Activated CD4-positive, alpha-beta T cell treated with anti-CD3 and anti-CD28 coated beads for 36 hours (primary cell): ENCODE measurements at regions not wholly inside any gene's neighbourhood (a gene's known extent, or its start where the extent isn't known, plus 50 kb on each side); places are given as distances from the start of the nearest gene placed in this dataset.

Source experiments
- ATAC-seq: fragments of 200-7000 bp; cut with Tn5 transposase; one replicate; pipeline ENCODE4 v1.10.0; 2021; ENCODE audit warnings: mild to moderate bottlenecking, moderate library complexity
- CTCF ChIA-PET: fragments of 350-600 bp; sonication (Branson Sonifier 250); formaldehyde crosslinking; loops from one replicate; lab custom pipeline; 2021; ENCODE audit warnings: antibody characterized with exemption; lab: Charles Lee
- POLR2A ChIA-PET: fragments of 350-600 bp; sonication (Branson Sonifier 250); formaldehyde crosslinking; loops from one replicate; lab custom pipeline; 2021; ENCODE audit warnings: antibody characterized with exemption, inconsistent platforms; lab: Charles Lee
- DNase-seq: peaks from one replicate; pipeline ENCODE4 v3.0.0-alpha.2; 2020
- H3K27ac Mint-ChIP-seq: one replicate; pipeline ENCODE4 v1.8.0; 2021; ENCODE audit warnings: mixed read lengths
- H3K27me3 Mint-ChIP-seq: one replicate; pipeline ENCODE4 v1.8.0; 2021; ENCODE audit warnings: mixed read lengths
- H3K36me3 Mint-ChIP-seq: one replicate; pipeline ENCODE4 v1.8.0; 2021; ENCODE audit warnings: low read depth, mixed read lengths
- H3K4me1 Mint-ChIP-seq: one replicate; pipeline ENCODE4 v1.8.0; 2021; ENCODE audit warnings: mixed read lengths
- H3K4me3 Mint-ChIP-seq: one replicate; pipeline ENCODE4 v1.8.0; 2021; ENCODE audit warnings: mild to moderate bottlenecking, moderate library complexity, mixed read lengths
- H3K9me3 Mint-ChIP-seq: one replicate; pipeline ENCODE4 v1.8.0; 2021; ENCODE audit warnings: low read depth, mixed read lengths
- intact Hi-C, 2 experiments: fragments of 100-400 bp; cut with DNase I in 1 of 2; cut with micrococcal nuclease in 1 of 2; formaldehyde crosslinking; loops; one replicate each; pipeline versions ENCODE4 v1.14.2 to v1.15.1; 2022 to 2024; cut with DNase I, micrococcal nuclease

- H3K27ac Mint-ChIP-seq, result no peak overlapping the region
- no peaks in the 10 kb centered on the region for H3K4me1 Mint-ChIP-seq
- no peaks in the 10 kb centered on the region for H3K9me3 Mint-ChIP-seq
- ChIA-PET POLR2A (no interaction called here), CTCF (no interaction called here)
- intact Hi-C loops, result no loop called here
- no peak overlapping the region for H3K4me3 Mint-ChIP-seq
- no peak for ATAC-seq
- H3K27me3 Mint-ChIP-seq, result no peaks in the 10 kb centered on the region
- no peaks in the 10 kb centered on the region for H3K36me3 Mint-ChIP-seq
- DNase-seq, result no peak
Measured at GRCh38 chrX:69020316-69020715, 144.9 kb downstream of the PJA1 start.

- ATAC-seq (no peak), DNase-seq (no peak)
- Mint-ChIP-seq H3K9me3 (no peaks in the 10 kb centered on the region), H3K27me3 (no peaks in the 10 kb centered on the region), H3K27ac (no peak overlapping the region), H3K4me3 (no peak overlapping the region), H3K36me3 (no peaks in the 10 kb centered on the region), H3K4me1 (no peaks in the 10 kb centered on the region)
- ChIA-PET POLR2A (no interaction called here), CTCF (no interaction called here)
- intact Hi-C loops, result no loop called here
Measured at GRCh38 chrX:69019073-69019890, 146.0 kb downstream of the PJA1 start.

GRCh38 chrX:69018416-69019072, 146.7 kb downstream of the PJA1 start:
- no peak for ATAC-seq
- ChIA-PET CTCF (no interaction called here), POLR2A (no interaction called here)
- H3K4me3 Mint-ChIP-seq, result no peak overlapping the region
- H3K27ac Mint-ChIP-seq, result no peak overlapping the region
- DNase-seq, result no peak
- intact Hi-C loops, result no loop called here
- H3K27me3 Mint-ChIP-seq, result no peaks in the 10 kb centered on the region
- H3K36me3 Mint-ChIP-seq, result no peaks in the 10 kb centered on the region
- no peaks in the 10 kb centered on the region for H3K4me1 Mint-ChIP-seq
- H3K9me3 Mint-ChIP-seq, result no peaks in the 10 kb centered on the region

GRCh38 chrX:69016293-69016941, 148.8 kb downstream of the PJA1 start:
- no peak overlapping the region for H3K4me3 Mint-ChIP-seq
- no peak for ATAC-seq
- H3K4me1 Mint-ChIP-seq, result no peaks in the 10 kb centered on the region
- ChIA-PET CTCF (no interaction called here), POLR2A (no interaction called here)
- H3K36me3 Mint-ChIP-seq, result no peaks in the 10 kb centered on the region
- no peak overlapping the region for H3K27ac Mint-ChIP-seq
- H3K9me3 Mint-ChIP-seq, result no peaks in the 10 kb centered on the region
- intact Hi-C loops, result no loop called here
- H3K27me3 Mint-ChIP-seq, result no peaks in the 10 kb centered on the region
- no peak for DNase-seq

GRCh38 chrX:69015564-69016292, 149.5 kb downstream of the PJA1 start:
- Mint-ChIP-seq H3K9me3 (peaks cover 3% of the 10 kb centered on the region), H3K36me3 (no peaks in the 10 kb centered on the region), H3K4me1 (no peaks in the 10 kb centered on the region), H3K27ac (no peak overlapping the region), H3K4me3 (no peak overlapping the region), H3K27me3 (no peaks in the 10 kb centered on the region)
- intact Hi-C loops, result no loop called here
- ChIA-PET CTCF (no interaction called here), POLR2A (no interaction called here)
- no peak for DNase-seq
- no peak for ATAC-seq

GRCh38 chrX:69015156-69015555, 150.1 kb downstream of the PJA1 start:
- POLR2A ChIA-PET, result no interaction called here
- Mint-ChIP-seq H3K27ac (no peak overlapping the region), H3K4me1 (no peaks in the 10 kb centered on the region), H3K36me3 (no peaks in the 10 kb centered on the region), H3K4me3 (no peak overlapping the region), H3K9me3 (peaks cover 3% of the 10 kb centered on the region), H3K27me3 (no peaks in the 10 kb centered on the region)
- ATAC-seq (no peak), DNase-seq (no peak)
- intact Hi-C loops, result no loop called here
- CTCF ChIA-PET, result no interaction called here

GRCh38 chrX:69014200-69014599, 151.1 kb downstream of the PJA1 start:
- no peak overlapping the region for H3K27ac Mint-ChIP-seq
- no peak for DNase-seq
- no peak for ATAC-seq
- H3K27me3 Mint-ChIP-seq, result no peaks in the 10 kb centered on the region
- CTCF ChIA-PET, result no interaction called here
- H3K4me1 Mint-ChIP-seq, result no peaks in the 10 kb centered on the region
- H3K9me3 Mint-ChIP-seq, result peaks cover 3% of the 10 kb centered on the region
- intact Hi-C loops, result no loop called here
- POLR2A ChIA-PET, result no interaction called here
- no peak overlapping the region for H3K4me3 Mint-ChIP-seq
- H3K36me3 Mint-ChIP-seq, result no peaks in the 10 kb centered on the region

- no peak for DNase-seq
- intact Hi-C loops, result no loop called here
- Mint-ChIP-seq H3K4me1 (no peaks in the 10 kb centered on the region), H3K27ac (no peak overlapping the region), H3K4me3 (no peak overlapping the region), H3K36me3 (no peaks in the 10 kb centered on the region), H3K27me3 (peaks cover 4% of the 10 kb centered on the region), H3K9me3 (peaks cover 5% of the 10 kb centered on the region)
- POLR2A ChIA-PET, result interaction anchor here (0.7 kb wide), 1 partner anchor 18 kb away, joined by 3 read pairs; no protein-coding TSS in a partner anchor
- ATAC-seq, result no peak
- CTCF ChIA-PET, result no interaction called here
Measured at GRCh38 chrX:69010339-69010738, 154.9 kb downstream of the PJA1 start.

- ChIA-PET CTCF (no interaction called here), POLR2A (no interaction called here)
- Mint-ChIP-seq H3K27ac (no peak overlapping the region), H3K27me3 (peaks cover 2% of the 10 kb centered on the region), H3K36me3 (no peaks in the 10 kb centered on the region), H3K9me3 (no peaks in the 10 kb centered on the region), H3K4me3 (no peak overlapping the region), H3K4me1 (no peaks in the 10 kb centered on the region)
- DNase-seq (no peak), ATAC-seq (no peak)
- intact Hi-C loops, result no loop called here
Measured at GRCh38 chrX:69000877-69001276, 164.4 kb downstream of the PJA1 start.

GRCh38 chrX:68999931-69000330, 165.3 kb downstream of the PJA1 start:
- DNase-seq (no peak), ATAC-seq (no peak)
- Mint-ChIP-seq H3K27me3 (peaks cover 2% of the 10 kb centered on the region), H3K4me1 (no peaks in the 10 kb centered on the region), H3K27ac (no peak overlapping the region), H3K9me3 (no peaks in the 10 kb centered on the region), H3K36me3 (no peaks in the 10 kb centered on the region), H3K4me3 (no peak overlapping the region)
- CTCF ChIA-PET, result no interaction called here
- POLR2A ChIA-PET, result no interaction called here
- intact Hi-C loops, result no loop called here

GRCh38 chrX:68999356-68999755, 165.9 kb downstream of the PJA1 start:
- DNase-seq (no peak), ATAC-seq (no peak)
- Mint-ChIP-seq H3K27ac (no peak overlapping the region), H3K27me3 (peaks cover 2% of the 10 kb centered on the region), H3K9me3 (no peaks in the 10 kb centered on the region), H3K4me1 (no peaks in the 10 kb centered on the region), H3K4me3 (no peak overlapping the region), H3K36me3 (no peaks in the 10 kb centered on the region)
- POLR2A ChIA-PET, result no interaction called here
- CTCF ChIA-PET, result no interaction called here
- intact Hi-C loops, result no loop called here
